GM12865 (cell line): ENCODE measurements at regions not wholly inside any gene's neighbourhood (a gene's known extent, or its start where the extent isn't known, plus 50 kb on each side); places are given as distances from the start of the nearest gene placed in this dataset.

ENCODE experiments used
- DNase-seq: peaks from one replicate; pipeline ENCODE4 v3.0.0; 2010; ENCODE audit warnings: low read depth
- H3K4me3 ChIP-seq: 2 replicates; pipeline ENCODE4 v1.5.1; 2011; ENCODE audit warnings: mild to moderate bottlenecking, low read depth, low read length, control low read depth
- CTCF ChIP-seq: IDR thresholded peaks from 2 replicates; pipeline ENCODE4 v1.5.1; 2011; ENCODE audit warnings: low read length, control low read depth, low read depth, inconsistent platforms; ENCODE audit not compliant: insufficient read depth; ENCODE audit errors: missing control alignments

GRCh38 chr14:42732005-42732404, 1125.3 kb downstream of the LRFN5 start:
- DNase-seq, result no peak
- no peak overlapping the region for H3K4me3 ChIP-seq
- no peak for TF ChIP-seq CTCF

GRCh38 chr14:42731480-42731879, 1124.8 kb downstream of the LRFN5 start:
- TF ChIP-seq CTCF, result no peak
- no peak for DNase-seq
- no peak overlapping the region for H3K4me3 ChIP-seq

- TF ChIP-seq CTCF, result no peak
- no peak overlapping the region for H3K4me3 ChIP-seq
- no peak for DNase-seq
Observed at GRCh38 chr14:42729681-42730080, 1123.0 kb downstream of the LRFN5 start.

GRCh38 chr14:42719391-42719790, 1112.7 kb downstream of the LRFN5 start:
- DNase-seq, result no peak
- TF ChIP-seq CTCF, result no peak
- H3K4me3 ChIP-seq, result no peak overlapping the region

GRCh38 chr14:42715316-42715715, 1108.6 kb downstream of the LRFN5 start:
- DNase-seq, result no peak
- H3K4me3 ChIP-seq, result no peak overlapping the region
- no peak for TF ChIP-seq CTCF

GRCh38 chr14:42710071-42710470, 1103.4 kb downstream of the LRFN5 start:
- no peak overlapping the region for H3K4me3 ChIP-seq
- DNase-seq, result no peak
- no peak for TF ChIP-seq CTCF

GRCh38 chr14:42703501-42703900, 1096.8 kb downstream of the LRFN5 start:
- no peak overlapping the region for H3K4me3 ChIP-seq
- no peak for TF ChIP-seq CTCF
- no peak for DNase-seq
